Erythroblast (primary cell): ENCODE measurements at regions not wholly inside any gene's neighbourhood (a gene's known extent, or its start where the extent isn't known, plus 50 kb on each side); places are given as distances from the start of the nearest gene placed in this dataset.

Experiments used
- GATA1 ChIP-seq: IDR thresholded peaks from 2 replicates; pipeline ENCODE4 v1.6.1; 2011; ENCODE audit warnings: low read depth, mild to moderate bottlenecking, control low read depth, low read length, moderate library complexity
- POLR2A ChIP-seq: IDR thresholded peaks from 2 replicates; pipeline ENCODE4 v1.6.1; 2011; ENCODE audit warnings: mild to moderate bottlenecking, low read length

GRCh38 chr17:79251824-79252223 lies 177.2 kb downstream of the ENGASE start:
- no peak for TF ChIP-seq POLR2A
- TF ChIP-seq GATA1, result no peak
